ENCODE measurements at regions not wholly inside any gene's neighbourhood (a gene's known extent, or its start where the extent isn't known, plus 50 kb on each side); places are given as distances from the start of the nearest gene placed in this dataset.

DNA sequence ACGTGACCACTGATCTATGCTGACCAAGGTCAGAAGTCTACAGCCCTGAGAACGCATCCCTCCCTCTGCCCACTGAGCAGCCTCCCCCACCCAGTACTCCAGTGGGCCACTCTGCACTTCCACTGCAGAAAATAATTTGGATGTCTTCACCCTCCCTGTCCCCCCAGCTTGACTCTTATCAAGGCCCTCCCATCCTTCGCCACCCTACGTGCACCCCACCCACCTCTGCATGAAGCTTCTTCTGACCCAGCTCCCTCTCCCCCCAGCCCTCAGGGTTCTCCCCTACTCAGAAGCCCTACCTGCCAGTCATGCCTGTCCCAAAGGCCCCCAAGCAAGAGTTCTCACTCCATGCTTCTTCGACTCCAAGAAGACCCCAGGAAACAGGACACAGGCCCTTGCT lies 138.5 kb upstream of the FSTL4 start:
- Histone ChIP-seq H3K79me2 (ENCODE audit: insufficient read depth, low read length) (no peaks in the 10 kb centered on the region), H2BK15ac (ENCODE audit: low read depth, low read length) (no peak overlapping the region), H3K4me1 (ENCODE audit: insufficient read depth, low read length) (no peaks in the 10 kb centered on the region), H2BK12ac (ENCODE audit: insufficient read length, low read depth, low read length) (no peak overlapping the region), H3K9me3 (ENCODE audit: control insufficient read depth, low read depth, low read length) (no peaks in the 10 kb centered on the region), H3K4me2 (ENCODE audit: insufficient read depth, insufficient read length, low read length) (no peak overlapping the region), H4K91ac (ENCODE audit: insufficient read length, low read depth, low read length) (no peak overlapping the region), H3K18ac (ENCODE audit: insufficient read length, low read depth, low read length) (no peak overlapping the region), H4K8ac (replicated peaks; ENCODE audit: insufficient read length, low read depth, low read length) (no peak overlapping the region), H3K27ac (ENCODE audit: insufficient read length, low read depth, low read length) (no peak overlapping the region), H3K23me2 (ENCODE audit: insufficient read length, low read depth, low read length, poor library complexity, severe bottlenecking) (no peaks in the 10 kb centered on the region), H4K20me1 (ENCODE audit: control insufficient read depth, insufficient read depth, insufficient read length) (no peaks in the 10 kb centered on the region), H3K9ac (ENCODE audit: extremely low read depth, insufficient read length, low read length) (no peak overlapping the region), H2BK5ac (ENCODE audit: insufficient read length, low read length) (no peak overlapping the region), H3K79me1 (ENCODE audit: insufficient read depth, low read depth, low read length, poor library complexity, severe bottlenecking) (no peaks in the 10 kb centered on the region), H4K5ac (ENCODE audit: insufficient read length, low read depth, low read length) (no peak overlapping the region), H3K23ac (ENCODE audit: insufficient read length, low read depth, low read length) (no peak overlapping the region), H3K14ac (ENCODE audit: insufficient read depth, low read length) (no peak overlapping the region), H2BK20ac (ENCODE audit: low read depth, low read length, poor library complexity, severe bottlenecking) (no peak overlapping the region), H3K4ac (ENCODE audit: low read depth, low read length) (no peak overlapping the region), H2BK120ac (ENCODE audit: low read depth, low read length, poor library complexity, severe bottlenecking) (no peak overlapping the region), H3K27me3 (ENCODE audit: insufficient read depth, low read length) (no peaks in the 10 kb centered on the region; the same call in none of the 2 replicates), H2AFZ (ENCODE audit: low read length) (no peak overlapping the region), H3T11ph (ENCODE audit: low read length) (no peak overlapping the region), H3K56ac (ENCODE audit: insufficient read length, low read depth, low read length) (no peak overlapping the region), H2AK5ac (ENCODE audit: insufficient read length, low read length) (no peak overlapping the region)
- Mint-ChIP-seq H3K4me1 (no peaks in the 10 kb centered on the region; a peak in 1 of 4 replicates), H3K36me3 (ENCODE audit: insufficient read depth in 1 of 3, low read depth in 3 of 3) (no peaks in the 10 kb centered on the region), H3K27me3 (ENCODE audit: low read depth) (peaks cover 14% of the 10 kb centered on the region), H3K9me3 (no peaks in the 10 kb centered on the region; a peak in 1 of 5 replicates), H3K4me3 (no peak overlapping the region), H3K27ac (no peak overlapping the region)
- no CpG with 5 or more reads among the region's 5 CpGs for WGBS (ENCODE audit: extremely low coverage, insufficient read length, low lambda C conversion rate)
- TF ChIP-seq, protein P1, sequence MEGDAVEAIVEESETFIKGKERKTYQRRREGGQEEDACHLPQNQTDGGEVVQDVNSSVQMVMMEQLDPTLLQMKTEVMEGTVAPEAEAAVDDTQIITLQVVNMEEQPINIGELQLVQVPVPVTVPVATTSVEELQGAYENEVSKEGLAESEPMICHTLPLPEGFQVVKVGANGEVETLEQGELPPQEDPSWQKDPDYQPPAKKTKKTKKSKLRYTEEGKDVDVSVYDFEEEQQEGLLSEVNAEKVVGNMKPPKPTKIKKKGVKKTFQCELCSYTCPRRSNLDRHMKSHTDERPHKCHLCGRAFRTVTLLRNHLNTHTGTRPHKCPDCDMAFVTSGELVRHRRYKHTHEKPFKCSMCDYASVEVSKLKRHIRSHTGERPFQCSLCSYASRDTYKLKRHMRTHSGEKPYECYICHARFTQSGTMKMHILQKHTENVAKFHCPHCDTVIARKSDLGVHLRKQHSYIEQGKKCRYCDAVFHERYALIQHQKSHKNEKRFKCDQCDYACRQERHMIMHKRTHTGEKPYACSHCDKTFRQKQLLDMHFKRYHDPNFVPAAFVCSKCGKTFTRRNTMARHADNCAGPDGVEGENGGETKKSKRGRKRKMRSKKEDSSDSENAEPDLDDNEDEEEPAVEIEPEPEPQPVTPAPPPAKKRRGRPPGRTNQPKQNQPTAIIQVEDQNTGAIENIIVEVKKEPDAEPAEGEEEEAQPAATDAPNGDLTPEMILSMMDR (conservative IDR thresholded peaks at IDR 0.05), result no peak
- DNase-seq, result no peak
